Transverse colon (tissue), 4 donors: ENCODE measurements at regions not wholly inside any gene's neighbourhood (a gene's known extent, or its start where the extent isn't known, plus 50 kb on each side); places are given as distances from the start of the nearest gene placed in this dataset.

ENCODE experiments used
- DNase-seq: peaks from one replicate; pipeline ENCODE4 v3.0.0-alpha.2; 2019
- H3K27ac ChIP-seq, 4 donors: fragments of 200-600 bp; sonication (generic); 2 replicates each; pipeline ENCODE4 v1.5.1; 2016 to 2018; ENCODE audit warnings: inconsistent platforms in 4 of 4
- H3K27me3 ChIP-seq: fragments of 200-600 bp; sonication (generic); 2 replicates; pipeline ENCODE4 v1.5.1; 2017; ENCODE audit warnings: inconsistent platforms
- H3K36me3 ChIP-seq, 4 donors: fragments of 200-600 bp; sonication (generic); 2 replicates each; pipeline ENCODE4 v1.5.1; 2017 to 2019; ENCODE audit warnings: inconsistent platforms in 4 of 4
- H3K4me1 ChIP-seq, 4 donors: fragments of 200-600 bp; sonication (generic); 2 replicates each; pipeline ENCODE4 v1.5.1; 2017 to 2020; ENCODE audit warnings: inconsistent platforms in 4 of 4
- H3K4me3 ChIP-seq, 4 donors: fragments of 200-600 bp; sonication (generic); 1 replicate in 1 of 4; 2 replicates in 3 of 4; pipeline versions ENCODE4 v1.5.1 to v1.6.1; 2017 to 2019; ENCODE audit warnings: inconsistent platforms in 4 of 4
- H3K9me3 ChIP-seq, 2 donors: fragments of 200-600 bp; sonication (generic); 2 replicates each; pipeline ENCODE4 v1.5.1; 2017 to 2019; ENCODE audit warnings: inconsistent platforms in 2 of 2
- CTCF ChIP-seq, 5 experiments: fragments of 200-600 bp in 3 of 5; fragments of 450-650 bp in 2 of 5; sonication (generic) in 3 of 5; IDR thresholded peaks; 1 replicate in 2 of 5; 2 replicates in 3 of 5; pipeline ENCODE4 v1.5.1; 2016 to 2017; ENCODE audit warnings: antibody characterized with exemption in 5 of 5, inconsistent platforms in 3 of 5, mild to moderate bottlenecking in 2 of 5, moderate library complexity in 1 of 5
- EP300 ChIP-seq: sonication (generic); formaldehyde crosslinking; IDR thresholded peaks from one replicate; pipeline ENCODE4 v1.6.1; 2017; ENCODE audit warnings: antibody characterized with exemption, low read depth
- POLR2A ChIP-seq: fragments of 450-650 bp; IDR thresholded peaks from one replicate; pipeline ENCODE4 v1.6.1; 2016; ENCODE audit warnings: antibody characterized with exemption, mild to moderate bottlenecking, moderate library complexity
- POLR2AphosphoS5 ChIP-seq, 3 donors: sonication (generic); formaldehyde crosslinking; IDR thresholded peaks; one replicate each; pipeline ENCODE4 v1.6.1; 2016; ENCODE audit warnings: antibody characterized with exemption in 3 of 3
- WGBS, 2 donors: methylation state at CpG; one replicate each; pipeline ENCODE4 v1.1.5; 2018; ENCODE audit warnings: low coverage in 1 of 2; 5-methylcytosine and 5-hydroxymethylcytosine counted together
- in situ Hi-C, 4 donors: fragments of 200-750 bp; cut with MboI; loops; one replicate each; pipeline versions ENCODE4 v1.15.0 to v1.15.1; 2017; ENCODE audit warnings: low sequenced_read_pairs in 3 of 4, low pct_ligation_motif_present in 1 of 4, low pct_unique_long_range_greater_than_20kb in 1 of 4
- intact Hi-C: fragments of 100-400 bp; cut with DNase I; formaldehyde crosslinking; loops from one replicate; pipeline ENCODE4 v1.15.1; 2023; ENCODE audit warnings: low total_unique reads

- 87 to 89% methylated on average over 7 to 12 of the region's 12 CpGs for WGBS, 2 donors
- no peak for DNase-seq
- H3K27me3 ChIP-seq = no peaks in the 10 kb centered on the region
- no peaks in the 10 kb centered on the region for H3K36me3 ChIP-seq
- no peak for TF ChIP-seq EP300
- TF ChIP-seq POLR2A = no peak
- TF ChIP-seq CTCF (IDR thresholded peaks at IDR 0.05) = no peak
- TF ChIP-seq POLR2AphosphoS5 (IDR thresholded peaks at IDR 0.05) = no peak
- intact Hi-C loops = no loop called here
- H3K9me3 ChIP-seq = no peaks in the 10 kb centered on the region
- no peak overlapping the region for H3K27ac ChIP-seq
- no peaks in the 10 kb centered on the region for H3K4me1 ChIP-seq
- H3K4me3 ChIP-seq = no peak overlapping the region
- in situ Hi-C loops = no loop called here
Measured at GRCh38 chr20:20993372-20993771, 112.8 kb downstream of the LINC00237 start.

GRCh38 chr20:20992686-20993360 is 113.3 kb downstream of the LINC00237 start:
- Histone ChIP-seq H3K9me3 (no peaks in the 10 kb centered on the region), H3K4me1 (no peaks in the 10 kb centered on the region), H3K27ac (no peak overlapping the region), H3K36me3 (no peaks in the 10 kb centered on the region), H3K4me3 (no peak overlapping the region), H3K27me3 (no peaks in the 10 kb centered on the region)
- no peak for TF ChIP-seq CTCF (IDR thresholded peaks at IDR 0.05)
- TF ChIP-seq EP300 = no peak
- TF ChIP-seq POLR2AphosphoS5 (IDR thresholded peaks at IDR 0.05) = no peak
- TF ChIP-seq POLR2A = no peak
- 79 to 84% methylated on average over 14 to 15 of the region's 15 CpGs for WGBS, 2 donors
- intact Hi-C loops (no loop called here), in situ Hi-C loops (no loop called here)
- no peak for DNase-seq

- Histone ChIP-seq H3K27ac (no peak overlapping the region), H3K9me3 (no peaks in the 10 kb centered on the region), H3K4me1 (no peaks in the 10 kb centered on the region), H3K36me3 (no peaks in the 10 kb centered on the region), H3K4me3 (no peak overlapping the region), H3K27me3 (no peaks in the 10 kb centered on the region)
- DNase-seq = no peak
- in situ Hi-C loops = no loop called here
- intact Hi-C loops = no loop called here
- 84 to 95% methylated on average over 7 of the region's 7 CpGs for WGBS, 2 donors
- TF ChIP-seq POLR2A (no peak), EP300 (no peak), POLR2AphosphoS5 (IDR thresholded peaks at IDR 0.05) (no peak), CTCF (IDR thresholded peaks at IDR 0.05) (no peak)
Measured at GRCh38 chr20:20992277-20992676, 113.9 kb downstream of the LINC00237 start.

GRCh38 chr20:20989081-20989480 is 117.1 kb downstream of the LINC00237 start:
- H3K27ac ChIP-seq = no peak overlapping the region
- 53 to 58% methylated on average over 3 of the region's 3 CpGs for whole genome bisulfite sequencing, 2 donors
- intact Hi-C loops = no loop called here
- in situ Hi-C loops = no loop called here
- no peaks in the 10 kb centered on the region for H3K27me3 ChIP-seq
- no peaks in the 10 kb centered on the region for H3K4me1 ChIP-seq
- H3K4me3 ChIP-seq = no peak overlapping the region
- H3K9me3 ChIP-seq = no peaks in the 10 kb centered on the region
- TF ChIP-seq POLR2AphosphoS5 (IDR thresholded peaks at IDR 0.05) (no peak), EP300 (no peak), POLR2A (no peak)
- H3K36me3 ChIP-seq = no peaks in the 10 kb centered on the region
- no peak for DNase-seq

- in situ Hi-C loops = no loop called here
Measured at GRCh38 chr20:20979934-20980333, 126.2 kb downstream of the LINC00237 start.

More at GRCh38 chr20:20979934-20980333, 126.2 kb downstream of the LINC00237 start:
- intact Hi-C loops = no loop called here
- Histone ChIP-seq H3K27me3 (no peaks in the 10 kb centered on the region), H3K27ac (no peak overlapping the region), H3K9me3 (no peaks in the 10 kb centered on the region), H3K4me1 (no peaks in the 10 kb centered on the region), H3K36me3 (no peaks in the 10 kb centered on the region), H3K4me3 (no peak overlapping the region)
- DNase-seq = no peak
- TF ChIP-seq CTCF (IDR thresholded peaks at IDR 0.05) (no peak), EP300 (no peak), POLR2A (no peak), POLR2AphosphoS5 (IDR thresholded peaks at IDR 0.05) (no peak)
